OCI-LY3 (cell line): ENCODE measurements at regions not wholly inside any gene's neighbourhood (a gene's known extent, or its start where the extent isn't known, plus 50 kb on each side); places are given as distances from the start of the nearest gene placed in this dataset.

Experiments used
- CTCF ChIP-seq: fragments of 200-600, 300-600 bp; sonication (generic); IDR thresholded peaks from 2 replicates; pipeline ENCODE4 v1.5.1; 2014; ENCODE audit warnings: antibody characterized with exemption, low read length, low read depth
- EZH2phosphoT487 ChIP-seq: fragments of 200-600 bp; shearing (Covaris generic); IDR thresholded peaks from 2 replicates; pipeline ENCODE4 v1.6.1; 2018; ENCODE audit warnings: antibody characterized with exemption, mixed run types, low read depth

GRCh38 chr4:166280642-166281041 lies 407.6 kb downstream of the TLL1 start:
- TF ChIP-seq CTCF (no peak), EZH2phosphoT487 (no peak)
